ENCODE measurements at regions not wholly inside any gene's neighbourhood (a gene's known extent, or its start where the extent isn't known, plus 50 kb on each side); places are given as distances from the start of the nearest gene placed in this dataset.
"Not testable (repeated sequence)": the region's sequence is repeated elsewhere in the genome, so short reads cannot be mapped to it uniquely, and the experiment has no call there.

- H3K27ac ChIP-seq, result no peak overlapping the region
- TF ChIP-seq CTCF (IDR thresholded peaks at IDR 0.05), result no peak
- H3K36me3 ChIP-seq (ENCODE audit: insufficient read depth in 1 of 2, low read depth in 1 of 2), result no peaks in the 10 kb centered on the region
- WGBS, 3 donors, result 59 to 78% (median 66%) methylated on average over 2 of the region's 2 CpGs
- no peak overlapping the region for H3K4me3 ChIP-seq
- H3K27me3 ChIP-seq (ENCODE audit: insufficient read depth in 3 of 3, low read length in 2 of 3), result no peaks in the 10 kb centered on the region
- no peaks in the 10 kb centered on the region for H3K4me1 ChIP-seq
- H3K9me3 ChIP-seq, result no peaks in the 10 kb centered on the region
- intact Hi-C loops (cut with DNase I), result no loop called here
- ATAC-seq (no peak), DNase-seq (no peak)
Observed at GRCh38 chrX:43446752-43447151, 209.3 kb upstream of the MAOA start.

- no peak for TF ChIP-seq CTCF (IDR thresholded peaks at IDR 0.05)
- Histone ChIP-seq H3K27ac (no peak overlapping the region), H3K4me3 (no peak overlapping the region), H3K36me3 (ENCODE audit: insufficient read depth in 1 of 2, low read depth in 1 of 2) (no peaks in the 10 kb centered on the region), H3K27me3 (ENCODE audit: insufficient read depth in 3 of 3, low read length in 2 of 3) (no peaks in the 10 kb centered on the region), H3K9me3 (peaks cover 5% of the 10 kb centered on the region), H3K4me1 (no peaks in the 10 kb centered on the region)
- DNase-seq (no peak), ATAC-seq (no peak)
- 31 to 42% (median 35%) methylated on average over 1 of the region's 1 CpG for WGBS, 3 donors
- intact Hi-C loops (cut with DNase I), result no loop called here
Observed at GRCh38 chrX:43448688-43449087, 207.4 kb upstream of the MAOA start.

- H3K4me3 ChIP-seq, result no peak overlapping the region
- no peaks in the 10 kb centered on the region for H3K36me3 ChIP-seq (ENCODE audit: insufficient read depth in 1 of 2, low read depth in 1 of 2)
- peaks cover 5% of the 10 kb centered on the region for H3K9me3 ChIP-seq
- peaks cover 0 to 2% (median 0%) of the 10 kb centered on the region in 3 donors for H3K27me3 ChIP-seq (ENCODE audit: insufficient read depth in 3 of 3, low read length in 2 of 3)
- DNase-seq (no peak), ATAC-seq (no peak)
- TF ChIP-seq CTCF (IDR thresholded peaks at IDR 0.05), result no peak
- WGBS, 3 donors, result 36 to 70% (median 65%) methylated on average over 4 of the region's 4 CpGs
- H3K27ac ChIP-seq, result no peak overlapping the region
- H3K4me1 ChIP-seq, result no peaks in the 10 kb centered on the region
- intact Hi-C loops (cut with DNase I), result no loop called here
Observed at GRCh38 chrX:43450355-43450754, 205.7 kb upstream of the MAOA start.

- H3K27me3 ChIP-seq (ENCODE audit: insufficient read depth in 3 of 3, low read length in 2 of 3); H3K9me3 ChIP-seq; H3K27ac ChIP-seq; intact Hi-C loops (cut with DNase I); H3K4me3 ChIP-seq; ATAC-seq; DNase-seq; H3K36me3 ChIP-seq (ENCODE audit: insufficient read depth in 1 of 2, low read depth in 1 of 2); H3K4me1 ChIP-seq: not testable (repeated sequence)
- 93 to 97% (median 96%) methylated on average over 4 of the region's 4 CpGs for WGBS, 3 donors
Observed at GRCh38 chrX:43451976-43452686, 204.0 kb upstream of the MAOA start.

GRCh38 chrX:43456063-43456462 is 200.0 kb upstream of the MAOA start:
- Histone ChIP-seq H3K4me3 (no peak overlapping the region), H3K9me3 (peaks cover 5% of the 10 kb centered on the region), H3K4me1 (no peaks in the 10 kb centered on the region), H3K36me3 (ENCODE audit: insufficient read depth in 1 of 2, low read depth in 1 of 2) (no peaks in the 10 kb centered on the region), H3K27ac (no peak overlapping the region), H3K27me3 (ENCODE audit: insufficient read depth in 3 of 3, low read length in 2 of 3) (peaks cover 0 to 10% (median 0%) of the 10 kb centered on the region in 3 donors)
- no peak for ATAC-seq
- 53 to 65% (median 61%) methylated on average over 3 of the region's 3 CpGs for WGBS, 3 donors
- intact Hi-C loops (cut with DNase I), result no loop called here
- no peak for TF ChIP-seq CTCF (IDR thresholded peaks at IDR 0.05)
- no peak for DNase-seq
